Panc1 (cell line): ENCODE measurements at regions not wholly inside any gene's neighbourhood (a gene's known extent, or its start where the extent isn't known, plus 50 kb on each side); places are given as distances from the start of the nearest gene placed in this dataset.

ENCODE experiments used
- CTCF ChIP-seq: fragments of 450-650 bp; IDR thresholded peaks from 2 replicates; pipeline ENCODE4 v1.5.1; 2017; ENCODE audit warnings: mild to moderate bottlenecking
- REST ChIP-seq, 2 experiments: IDR thresholded peaks; 2 replicates each; pipeline ENCODE4 v1.6.1; 2011 to 2012; ENCODE audit warnings: low read depth in 2 of 2, control low read depth in 1 of 2, low read length in 1 of 2, mild to moderate bottlenecking in 1 of 2, moderate library complexity in 1 of 2; ENCODE audit not compliant: insufficient read depth in 1 of 2

- TF ChIP-seq REST (IDR thresholded peaks at IDR 0.05; ENCODE audit: insufficient read depth in 1 of 2, low read depth in 2 of 2, low read length in 1 of 2) (no peak), CTCF (no peak)
Observed at GRCh38 chr3:22161315-22161714, 410.3 kb upstream of the ZNF385D start.
